Gastroesophageal sphincter (tissue), 4 donors: ENCODE measurements at regions not wholly inside any gene's neighbourhood (a gene's known extent, or its start where the extent isn't known, plus 50 kb on each side); places are given as distances from the start of the nearest gene placed in this dataset.

ENCODE experiments used
- ATAC-seq: fragments of 150-250 bp; one replicate; pipeline ENCODE4 v1.9.1; 2016; ENCODE audit warnings: mild to moderate bottlenecking, moderate library complexity
- H3K27ac ChIP-seq, 4 donors: fragments of 200-600 bp; sonication (generic) in 3 of 4; 1 replicate in 3 of 4; 2 replicates in 1 of 4; pipeline ENCODE4 v1.5.1; 2016 to 2019
- H3K27me3 ChIP-seq: fragments of 200-600 bp; sonication (generic); one replicate; pipeline ENCODE4 v1.5.1; 2019
- H3K36me3 ChIP-seq, 2 donors: fragments of 200-600 bp; sonication (generic); one replicate each; pipeline ENCODE4 v1.5.1; 2019; ENCODE audit warnings: control low read depth in 1 of 2
- H3K4me1 ChIP-seq, 3 donors: fragments of 200-600 bp; sonication (generic); 1 replicate in 2 of 3; 2 replicates in 1 of 3; pipeline ENCODE4 v1.5.1; 2016 to 2019; ENCODE audit warnings: control low read depth in 2 of 3
- H3K4me3 ChIP-seq, 2 donors: fragments of 200-600 bp; sonication (generic); one replicate each; pipeline ENCODE4 v1.5.1; 2019; ENCODE audit warnings: mild to moderate bottlenecking in 1 of 2, moderate library complexity in 1 of 2
- H3K9me3 ChIP-seq, 3 donors: fragments of 200-600 bp; sonication (generic); one replicate each; pipeline ENCODE4 v1.5.1; 2017 to 2019; ENCODE audit warnings: control low read depth in 2 of 3
- EP300 ChIP-seq: sonication (generic); formaldehyde crosslinking; IDR thresholded peaks from one replicate; pipeline ENCODE4 v1.6.1; 2017; ENCODE audit warnings: antibody characterized with exemption, mild to moderate bottlenecking
- POLR2A ChIP-seq, 2 donors: fragments of 450-650 bp; IDR thresholded peaks; one replicate each; pipeline ENCODE4 v1.6.1; 2017; ENCODE audit warnings: antibody characterized with exemption in 2 of 2, mild to moderate bottlenecking in 2 of 2, moderate library complexity in 1 of 2
- POLR2AphosphoS5 ChIP-seq: sonication (generic); formaldehyde crosslinking; IDR thresholded peaks from one replicate; pipeline ENCODE4 v1.6.1; 2017; ENCODE audit warnings: antibody characterized with exemption
- WGBS, 2 donors: methylation state at CpG; one replicate each; pipeline ENCODE4 v1.1.5; 2018; ENCODE audit warnings: low coverage in 1 of 2; 5-methylcytosine and 5-hydroxymethylcytosine counted together
- TF ChIP-seq, protein P1 (sequence below), 4 experiments: fragments of 200-600 bp in 2 of 4; fragments of 450-650 bp in 2 of 4; sonication (generic) in 1 of 4; IDR thresholded peaks; one replicate each; pipeline ENCODE4 v1.5.1; 2017 to 2019; ENCODE audit warnings: antibody characterized with exemption in 4 of 4, mild to moderate bottlenecking in 2 of 4, moderate library complexity in 2 of 4

DNA sequence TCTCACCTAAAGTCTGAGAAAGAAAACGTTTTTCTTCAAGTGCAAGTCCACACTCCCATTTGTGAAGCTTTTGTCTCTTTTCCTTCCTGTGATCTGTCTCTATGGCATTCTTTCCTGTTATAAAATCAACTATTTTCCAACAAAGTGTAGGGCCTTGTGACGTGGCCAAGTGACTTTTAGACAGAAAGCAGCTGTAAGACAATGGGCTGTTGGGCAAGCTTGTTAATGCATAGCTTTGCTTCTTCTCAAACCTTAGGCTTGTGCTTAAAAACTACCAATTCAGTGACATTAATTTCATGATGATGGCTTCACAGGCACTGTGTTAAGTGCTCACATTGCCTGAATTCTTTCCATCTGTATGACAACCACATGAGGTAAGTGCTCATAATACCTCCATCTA lies 83.5 kb downstream of the VCY1B start:
- TF ChIP-seq POLR2AphosphoS5, result no peak
- no peak for TF ChIP-seq EP300
- TF ChIP-seq POLR2A (IDR thresholded peaks at IDR 0.05), result no peak
- TF ChIP-seq, protein P1, sequence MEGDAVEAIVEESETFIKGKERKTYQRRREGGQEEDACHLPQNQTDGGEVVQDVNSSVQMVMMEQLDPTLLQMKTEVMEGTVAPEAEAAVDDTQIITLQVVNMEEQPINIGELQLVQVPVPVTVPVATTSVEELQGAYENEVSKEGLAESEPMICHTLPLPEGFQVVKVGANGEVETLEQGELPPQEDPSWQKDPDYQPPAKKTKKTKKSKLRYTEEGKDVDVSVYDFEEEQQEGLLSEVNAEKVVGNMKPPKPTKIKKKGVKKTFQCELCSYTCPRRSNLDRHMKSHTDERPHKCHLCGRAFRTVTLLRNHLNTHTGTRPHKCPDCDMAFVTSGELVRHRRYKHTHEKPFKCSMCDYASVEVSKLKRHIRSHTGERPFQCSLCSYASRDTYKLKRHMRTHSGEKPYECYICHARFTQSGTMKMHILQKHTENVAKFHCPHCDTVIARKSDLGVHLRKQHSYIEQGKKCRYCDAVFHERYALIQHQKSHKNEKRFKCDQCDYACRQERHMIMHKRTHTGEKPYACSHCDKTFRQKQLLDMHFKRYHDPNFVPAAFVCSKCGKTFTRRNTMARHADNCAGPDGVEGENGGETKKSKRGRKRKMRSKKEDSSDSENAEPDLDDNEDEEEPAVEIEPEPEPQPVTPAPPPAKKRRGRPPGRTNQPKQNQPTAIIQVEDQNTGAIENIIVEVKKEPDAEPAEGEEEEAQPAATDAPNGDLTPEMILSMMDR (IDR thresholded peaks at IDR 0.05), result no peak
- WGBS, 2 donors, result 14% methylated on average over 1 of the region's 2 CpGs; no CpG with 5 or more reads in 1 of the 2 donors
- H3K4me3 ChIP-seq, result no peak overlapping the region
- no peak for ATAC-seq
- H3K9me3 ChIP-seq, result no peaks in the 10 kb centered on the region
- H3K27ac ChIP-seq, result no peak overlapping the region
- H3K27me3 ChIP-seq, result no peaks in the 10 kb centered on the region
- no peaks in the 10 kb centered on the region for H3K4me1 ChIP-seq
- H3K36me3 ChIP-seq, result no peaks in the 10 kb centered on the region

DNA sequence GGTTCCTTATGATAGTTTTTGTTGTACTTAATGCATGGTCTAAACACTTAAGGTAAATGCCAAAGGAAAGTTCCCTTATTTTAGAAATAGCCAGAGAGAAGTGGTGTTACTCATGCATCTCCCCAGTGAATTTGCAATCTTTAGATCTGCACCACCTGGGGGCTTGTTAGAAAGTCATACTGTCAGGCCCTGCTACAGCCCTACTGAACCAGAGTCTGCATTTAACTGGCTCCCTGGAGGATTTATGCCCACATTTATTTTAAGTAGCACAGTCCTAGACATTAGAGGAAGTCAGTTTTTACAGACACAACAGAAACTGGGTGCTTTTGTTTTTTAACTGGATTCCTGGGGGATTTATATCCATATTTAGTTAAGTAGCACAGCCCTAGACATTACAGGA lies 89.6 kb downstream of the VCY1B start:
- Histone ChIP-seq H3K27ac (no peak overlapping the region), H3K4me3 (no peak overlapping the region), H3K4me1 (no peaks in the 10 kb centered on the region), H3K27me3 (no peaks in the 10 kb centered on the region), H3K36me3 (no peaks in the 10 kb centered on the region), H3K9me3 (no peaks in the 10 kb centered on the region)
- no peak for TF ChIP-seq POLR2AphosphoS5
- no peak for TF ChIP-seq POLR2A (IDR thresholded peaks at IDR 0.05)
- no peak for TF ChIP-seq EP300
- TF ChIP-seq, protein P1 (IDR thresholded peaks at IDR 0.05), result no peak
- ATAC-seq, result no peak

DNA sequence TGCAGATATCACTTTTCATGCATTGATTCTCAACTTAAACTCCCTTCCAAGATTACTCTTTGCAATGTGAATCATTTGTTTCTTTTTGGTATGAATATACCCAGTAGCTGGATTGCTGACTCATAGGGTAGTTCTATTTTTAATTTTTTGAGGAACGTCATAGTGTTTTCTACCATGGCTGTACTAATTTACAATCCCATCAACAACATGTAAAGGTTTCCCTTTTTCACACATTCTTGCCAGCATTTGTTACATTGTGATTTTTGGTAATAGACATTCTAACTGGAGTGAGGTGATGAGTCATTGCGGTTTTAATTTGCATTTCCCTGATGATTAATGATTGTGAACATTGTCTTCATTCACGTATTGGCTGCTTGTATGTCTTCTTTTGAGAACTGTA lies 126.7 kb downstream of the VCY1B start:
- Histone ChIP-seq H3K4me3 (no peak overlapping the region), H3K27ac (no peak overlapping the region), H3K36me3 (no peaks in the 10 kb centered on the region), H3K27me3 (no peaks in the 10 kb centered on the region), H3K9me3 (no peaks in the 10 kb centered on the region), H3K4me1 (no peaks in the 10 kb centered on the region)
- TF ChIP-seq POLR2AphosphoS5, result no peak
- no peak for TF ChIP-seq POLR2A (IDR thresholded peaks at IDR 0.05)
- TF ChIP-seq, protein P1 (IDR thresholded peaks at IDR 0.05), result no peak
- no peak for TF ChIP-seq EP300
- WGBS, 2 donors, result 39% methylated on average over 3 of the region's 3 CpGs; no CpG with 5 or more reads in 1 of the 2 donors
- ATAC-seq, result no peak

DNA sequence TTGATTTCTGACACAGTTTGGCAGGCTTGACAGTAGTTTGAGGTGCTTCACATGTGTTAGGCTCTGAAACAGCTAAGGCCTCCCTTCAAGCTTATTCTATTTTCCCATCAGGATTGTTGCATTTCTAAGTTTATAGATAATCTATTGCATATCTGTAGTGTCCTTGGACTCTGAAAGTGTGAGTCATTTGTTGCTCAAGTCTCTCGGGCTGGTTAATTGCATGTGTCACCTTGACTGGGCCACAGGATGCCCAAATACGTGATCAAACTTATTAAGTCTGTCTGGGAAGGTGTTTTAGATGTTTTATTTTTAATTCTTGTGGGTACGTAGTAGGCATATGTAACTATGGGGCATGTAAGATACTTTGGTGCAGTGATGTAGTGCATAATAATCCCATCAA lies 166.0 kb downstream of the VCY1B start:
- no peak for ATAC-seq
- Histone ChIP-seq H3K4me3 (no peak overlapping the region), H3K27me3 (no peaks in the 10 kb centered on the region), H3K9me3 (no peaks in the 10 kb centered on the region), H3K36me3 (no peaks in the 10 kb centered on the region), H3K4me1 (no peaks in the 10 kb centered on the region), H3K27ac (no peak overlapping the region)
- TF ChIP-seq POLR2A (IDR thresholded peaks at IDR 0.05) (no peak), POLR2AphosphoS5 (no peak), EP300 (no peak)
- TF ChIP-seq, protein P1 (IDR thresholded peaks at IDR 0.05), result no peak
- 51% methylated on average over 3 of the region's 3 CpGs; no CpG with 5 or more reads in 1 of the 2 donors for WGBS, 2 donors

DNA sequence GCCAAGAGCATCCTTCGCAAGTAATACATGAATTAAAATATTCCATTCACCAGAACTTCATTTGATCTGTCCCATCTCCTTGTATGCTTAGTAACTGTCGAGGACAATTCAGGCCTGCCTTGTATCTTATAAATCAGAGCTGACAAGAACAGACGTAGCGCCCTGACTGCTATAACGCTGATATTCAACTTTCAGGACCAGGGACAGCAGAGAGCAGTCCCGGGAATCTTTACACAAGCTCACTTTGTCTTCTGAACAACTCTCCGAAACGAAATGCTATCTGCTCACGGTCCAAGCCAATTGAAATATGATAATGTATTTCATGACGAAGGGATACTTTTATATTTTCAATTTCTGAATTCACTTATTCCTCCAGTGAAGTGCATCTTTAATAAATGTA lies 175.7 kb downstream of the VCY1B start:
- Histone ChIP-seq H3K4me3 (no peak overlapping the region), H3K27ac (no peak overlapping the region), H3K36me3 (no peaks in the 10 kb centered on the region), H3K9me3 (no peaks in the 10 kb centered on the region), H3K4me1 (no peaks in the 10 kb centered on the region), H3K27me3 (no peaks in the 10 kb centered on the region)
- no peak for ATAC-seq
- TF ChIP-seq EP300 (no peak), POLR2AphosphoS5 (no peak), POLR2A (IDR thresholded peaks at IDR 0.05) (no peak)
- TF ChIP-seq, protein P1 (IDR thresholded peaks at IDR 0.05), result no peak
- 0% methylated on average over 2 of the region's 10 CpGs; no CpG with 5 or more reads in 1 of the 2 donors for WGBS, 2 donors
